ENCODE measurements at regions not wholly inside any gene's neighbourhood (a gene's known extent, or its start where the extent isn't known, plus 50 kb on each side); places are given as distances from the start of the nearest gene placed in this dataset.

- no peak for TF ChIP-seq POLR2AphosphoS5 (IDR thresholded peaks at IDR 0.05; ENCODE audit: low read depth, low read length)
- no peak for TF ChIP-seq CTCF (IDR thresholded peaks at IDR 0.05)
- no peak for TF ChIP-seq REST (IDR thresholded peaks at IDR 0.05; ENCODE audit: insufficient read depth in 1 of 2, low read depth in 2 of 2, low read length in 1 of 2)
- TF ChIP-seq SIN3A (IDR thresholded peaks at IDR 0.05; ENCODE audit: borderline replicate concordance, insufficient read depth, low read depth, low read length): no peak
These were observed 170.2 kb downstream of the NRP2 start for GRCh38 chr2:205852457-205852856.

All from Panc1 (cell line).